Cardiac septum (tissue), 1 donor: ENCODE measurements at regions not wholly inside any gene's neighbourhood (a gene's known extent, or its start where the extent isn't known, plus 50 kb on each side); places are given as distances from the start of the nearest gene placed in this dataset.

ENCODE experiments used
- DNase-seq: peaks from one replicate; pipeline ENCODE4 v3.0.0-alpha.2; 2020; ENCODE audit warnings: low spot score
- intact Hi-C: fragments of 100-400 bp; cut with DNase I; formaldehyde crosslinking; loops from one replicate; pipeline ENCODE4 v1.14.0; 2022
- donor health status: DM: no; HTN: no; CAD: no.

- intact Hi-C loops, result no loop called here
- no peak for DNase-seq
These were observed 987.6 kb downstream of the TBC1D22A start for GRCh38 chr22:47750086-47750485.

DNA sequence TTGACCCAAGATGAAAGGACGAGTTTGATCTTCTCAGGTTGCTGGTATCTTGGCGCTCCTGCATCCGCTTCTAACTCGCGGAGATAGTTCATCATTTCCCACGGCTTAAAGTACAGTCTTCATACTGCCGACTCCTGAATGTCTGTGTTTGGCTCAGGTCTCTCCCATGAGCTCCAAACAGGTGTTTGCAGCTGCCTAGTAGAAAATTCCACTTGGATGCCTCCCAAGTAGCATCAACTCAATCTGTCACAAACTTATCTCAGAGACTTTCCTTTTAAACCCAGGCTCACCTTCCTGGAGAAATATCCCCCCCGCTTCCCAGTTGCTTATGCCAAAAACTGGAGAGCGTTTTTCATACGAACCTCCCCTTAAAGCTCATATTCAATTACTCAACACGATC lies 986.5 kb downstream of the TBC1D22A start:
- intact Hi-C loops, result no loop called here

GRCh38 chr22:47748271-47748670 lies 985.8 kb downstream of the TBC1D22A start:
- intact Hi-C loops, result no loop called here
- DNase-seq, result no peak

More for the DNA sequence above, 986.5 kb downstream of the TBC1D22A start:
- DNase-seq, result no peak

DNA sequence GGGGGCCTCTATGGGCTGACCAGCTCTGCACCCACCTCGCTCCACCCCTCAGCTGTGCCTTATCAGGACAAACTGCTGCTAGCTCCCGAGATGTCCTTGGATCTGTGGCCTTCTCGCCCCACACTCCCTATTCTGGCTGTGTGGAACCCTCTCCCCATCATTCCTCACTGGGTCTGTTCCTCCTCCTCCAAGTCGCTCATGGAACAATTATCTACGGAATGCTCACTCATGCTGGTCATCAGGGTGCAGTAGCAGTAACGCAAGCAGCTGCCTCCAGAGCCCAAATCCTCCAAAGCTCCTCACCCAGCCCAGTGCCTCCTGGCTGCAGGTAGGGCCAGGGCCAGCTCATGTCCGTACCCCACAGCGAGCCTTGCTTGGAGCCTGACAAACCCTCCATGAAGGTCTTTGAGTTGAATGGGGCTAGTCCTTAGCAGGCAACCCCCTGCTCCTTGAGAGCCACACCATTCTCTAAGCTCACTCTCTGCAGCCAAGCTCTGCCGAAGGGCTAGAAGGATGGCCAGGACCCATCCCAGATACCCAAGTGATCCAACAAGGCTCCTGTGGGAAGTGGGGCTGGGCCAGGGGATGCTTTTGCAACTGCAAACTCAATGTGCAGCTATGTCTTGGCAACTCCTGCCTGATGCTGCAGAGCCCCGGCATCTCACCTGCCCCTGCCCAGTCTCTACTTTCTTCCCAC lies 977.8 kb downstream of the TBC1D22A start:
- DNase-seq, result no peak
- intact Hi-C loops, result no loop called here

DNA sequence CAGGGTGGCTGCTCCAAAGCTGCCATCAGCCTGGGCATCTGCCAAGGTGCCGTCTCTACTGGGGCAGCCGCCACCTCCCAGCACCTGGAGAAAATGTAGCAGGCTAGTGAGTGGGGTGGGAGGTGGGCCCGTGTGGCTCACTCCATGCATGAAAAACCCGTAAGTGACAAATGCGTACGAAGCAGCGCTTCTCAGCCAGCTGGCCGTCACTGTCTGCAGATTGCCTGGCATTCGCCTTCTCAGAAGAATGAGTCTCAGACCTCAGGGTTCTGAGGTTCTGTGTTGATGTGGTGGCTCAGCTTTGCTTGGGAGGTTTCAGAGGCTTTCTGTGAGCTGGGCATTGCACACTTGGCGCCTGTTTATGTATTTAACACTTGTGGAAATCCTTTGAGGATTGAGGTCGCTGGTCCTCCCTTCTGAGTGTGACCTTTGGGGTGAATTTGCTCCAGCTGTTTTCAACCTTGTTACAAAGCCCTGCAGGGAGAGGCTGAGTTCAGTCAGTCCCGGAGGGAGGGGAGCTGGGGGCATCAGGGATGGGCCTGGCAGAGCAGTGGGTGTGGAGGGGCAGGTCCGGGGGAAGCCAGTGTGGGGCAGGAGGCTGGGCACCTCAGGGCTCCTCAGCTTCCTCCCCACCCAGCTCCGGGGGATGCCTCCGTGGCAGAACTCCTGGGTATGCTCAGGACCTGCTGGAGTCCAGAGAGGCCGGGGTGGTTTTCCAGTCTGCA lies 977.0 kb downstream of the TBC1D22A start:
- DNase-seq, result no peak
- intact Hi-C loops, result no loop called here

DNA sequence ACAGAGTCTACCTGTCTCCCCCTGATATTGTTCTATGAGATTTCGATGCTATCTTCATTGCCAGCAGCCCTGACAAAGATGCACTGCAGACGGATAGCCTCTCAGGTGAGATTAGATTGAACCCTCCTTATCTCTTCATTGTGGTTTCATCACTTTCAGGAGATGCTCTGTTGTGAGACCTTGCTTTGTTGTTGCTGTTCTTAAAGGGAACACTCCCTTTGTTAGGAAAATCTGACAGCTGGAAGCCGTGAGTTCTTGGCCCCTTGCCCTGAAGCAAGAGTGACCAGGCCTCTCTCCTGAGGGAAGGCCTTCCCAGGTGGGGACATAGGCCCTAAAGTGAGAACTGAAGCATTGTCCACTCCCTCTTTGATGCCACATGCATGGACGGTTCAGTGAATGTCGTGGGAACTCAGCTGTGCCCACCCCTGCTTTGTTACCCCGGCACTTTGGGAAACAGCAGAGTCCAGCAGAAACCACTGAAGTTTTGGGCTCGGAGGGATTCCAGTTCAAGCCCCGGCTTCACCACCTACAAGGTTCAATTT lies 976.1 kb downstream of the TBC1D22A start:
- intact Hi-C loops, result no loop called here
- DNase-seq, result no peak

DNA sequence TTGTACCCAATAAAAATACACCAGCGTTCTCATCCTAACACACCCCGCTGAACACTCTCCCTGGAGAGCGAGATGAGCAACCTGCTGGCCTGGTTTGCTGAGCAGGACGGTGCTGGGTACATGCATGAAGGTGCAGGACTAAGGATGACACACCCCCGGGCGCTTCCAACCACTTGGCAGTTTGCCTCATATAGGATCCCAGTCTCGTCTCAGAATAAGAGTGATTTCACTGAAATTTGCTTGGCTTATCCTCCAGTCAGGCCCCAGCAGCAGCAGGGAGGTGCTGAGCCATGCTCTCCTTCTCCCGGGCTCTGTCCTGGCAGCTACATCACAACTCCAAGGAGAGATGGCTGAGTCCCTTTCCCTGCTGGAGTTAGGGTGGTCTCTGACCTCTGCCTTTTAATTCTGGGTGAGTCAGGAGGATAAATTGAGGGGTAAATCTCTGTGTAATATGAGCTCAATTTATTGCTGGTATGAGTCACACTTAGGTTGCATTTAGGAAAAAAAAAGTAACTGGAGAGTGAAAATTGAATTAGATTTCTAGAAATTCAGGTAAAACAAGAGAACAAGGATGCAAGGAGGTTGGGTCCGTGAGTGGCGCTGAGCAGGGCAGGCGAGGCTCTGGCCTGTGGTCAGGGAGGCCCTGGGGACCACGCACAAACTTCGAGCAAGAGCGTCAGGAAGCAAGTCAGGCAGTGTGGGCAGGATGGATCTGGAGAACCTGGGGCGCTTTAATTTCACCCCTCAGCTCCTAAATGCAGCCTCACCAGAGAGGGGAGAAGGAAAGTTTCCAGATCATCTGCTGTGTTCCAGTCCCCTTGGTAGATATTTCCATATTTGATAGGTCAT lies 974.0 kb downstream of the TBC1D22A start:
- intact Hi-C loops, result no loop called here

GRCh38 chr22:47734511-47734910 lies 972.1 kb downstream of the TBC1D22A start:
- no peak for DNase-seq
- intact Hi-C loops, result no loop called here

More for the DNA sequence above, 974.0 kb downstream of the TBC1D22A start:
- no peak for DNase-seq

- intact Hi-C loops, result no loop called here
- DNase-seq, result no peak
These were observed 965.2 kb downstream of the TBC1D22A start for GRCh38 chr22:47727641-47728040.

DNA sequence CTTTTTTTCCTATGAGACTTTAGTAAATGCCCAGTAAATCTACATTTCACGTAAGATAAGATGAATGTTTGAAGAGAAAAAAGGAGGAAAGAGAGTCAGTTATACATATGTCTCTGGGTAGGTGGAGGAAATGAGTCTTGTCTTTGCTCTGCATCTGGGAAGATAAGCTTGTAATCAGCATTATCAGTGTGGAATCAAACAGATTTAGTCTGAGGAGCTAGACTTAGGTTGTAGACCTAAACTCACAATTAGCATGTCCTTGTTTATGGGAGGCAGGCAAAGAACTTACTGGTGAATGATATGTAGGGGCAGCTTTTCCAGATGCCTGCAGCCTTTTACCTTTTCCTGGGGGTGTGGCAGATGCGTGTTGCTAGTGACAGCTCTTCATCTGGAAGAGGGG lies 962.3 kb downstream of the TBC1D22A start:
- intact Hi-C loops, result no loop called here
- no peak for DNase-seq

- intact Hi-C loops, result no loop called here
- no peak for DNase-seq
These were observed 961.6 kb downstream of the TBC1D22A start for GRCh38 chr22:47724030-47724429.

DNA sequence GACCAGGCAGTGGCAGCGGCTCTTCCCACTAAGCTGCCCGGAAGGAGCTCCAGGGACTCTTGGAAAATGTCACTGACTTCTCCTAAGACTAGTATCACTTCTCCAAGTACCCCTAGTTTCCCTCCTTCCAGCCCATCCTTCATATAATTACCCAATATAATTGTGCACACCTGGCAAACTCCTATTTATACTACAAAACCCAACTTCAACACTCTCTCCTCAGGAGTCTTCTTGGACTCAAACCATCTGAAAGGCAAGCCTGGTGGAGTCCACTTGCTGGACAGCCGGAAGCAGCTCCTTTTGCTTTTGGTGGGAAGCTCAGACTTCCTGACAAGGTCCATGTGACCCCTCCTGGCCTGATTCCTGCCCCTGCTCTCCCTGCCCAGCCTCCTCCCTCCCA lies 955.9 kb downstream of the TBC1D22A start:
- intact Hi-C loops, result no loop called here

GRCh38 chr22:47716890-47717615 lies 954.6 kb downstream of the TBC1D22A start:
- intact Hi-C loops, result no loop called here
- DNase-seq, result no peak

More for the DNA sequence above, 955.9 kb downstream of the TBC1D22A start:
- no peak for DNase-seq

DNA sequence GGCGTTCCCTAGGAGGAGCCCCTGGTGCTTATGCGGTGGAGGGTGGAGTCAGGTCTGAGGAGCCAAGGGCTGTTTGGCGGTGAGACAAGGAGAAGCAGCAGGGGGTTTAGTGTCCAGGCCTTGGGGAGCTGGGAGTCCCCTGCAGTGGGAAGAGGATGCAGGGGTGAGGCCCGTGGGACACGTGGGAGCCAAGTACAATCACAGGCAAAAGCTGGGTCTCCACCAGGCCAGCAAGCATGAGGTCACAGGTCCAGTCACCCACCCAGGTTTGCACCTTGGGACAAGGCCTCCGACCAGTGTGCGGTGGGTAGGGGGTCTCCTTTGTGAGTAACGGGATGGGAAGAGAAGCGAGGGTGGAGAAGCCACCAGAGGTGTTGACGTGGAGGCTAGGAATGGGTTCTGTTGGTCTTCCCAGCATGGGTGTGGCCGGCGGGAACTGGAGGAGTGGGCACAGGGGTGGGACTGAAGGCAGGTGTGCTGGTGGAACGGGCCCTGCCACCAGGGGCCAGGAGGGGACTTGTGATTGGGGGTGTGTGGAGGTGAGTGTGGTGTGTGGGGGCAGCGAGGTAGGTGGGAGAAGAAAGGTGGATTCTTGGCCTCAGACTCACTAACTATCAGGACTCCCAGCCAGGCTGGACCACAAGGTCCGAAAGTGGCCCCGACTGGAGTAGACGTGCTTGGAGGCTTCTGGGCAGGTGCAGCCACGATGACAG lies 953.6 kb downstream of the TBC1D22A start:
- intact Hi-C loops, result no loop called here
- DNase-seq, result no peak

DNA sequence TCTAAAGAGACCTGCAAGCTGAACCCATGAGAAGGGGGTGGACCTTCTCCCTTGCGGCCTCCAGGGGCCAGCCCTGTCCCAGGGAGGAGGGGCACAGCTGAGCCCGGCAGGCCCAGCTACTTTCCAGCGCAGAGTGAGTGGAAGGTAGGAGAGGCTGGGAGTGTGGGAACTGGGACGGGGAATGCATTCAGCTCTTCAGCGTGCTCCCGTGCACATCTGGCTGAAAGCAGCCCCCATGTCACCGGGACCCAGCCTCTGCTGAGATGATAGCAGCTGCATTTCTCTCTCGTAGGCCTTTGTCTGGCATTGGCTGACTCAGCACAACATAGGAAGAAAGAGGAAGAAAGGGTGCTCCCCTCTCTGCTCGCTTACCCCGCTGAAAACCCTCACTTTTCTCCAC lies 951.5 kb downstream of the TBC1D22A start:
- intact Hi-C loops, result no loop called here
- no peak for DNase-seq

DNA sequence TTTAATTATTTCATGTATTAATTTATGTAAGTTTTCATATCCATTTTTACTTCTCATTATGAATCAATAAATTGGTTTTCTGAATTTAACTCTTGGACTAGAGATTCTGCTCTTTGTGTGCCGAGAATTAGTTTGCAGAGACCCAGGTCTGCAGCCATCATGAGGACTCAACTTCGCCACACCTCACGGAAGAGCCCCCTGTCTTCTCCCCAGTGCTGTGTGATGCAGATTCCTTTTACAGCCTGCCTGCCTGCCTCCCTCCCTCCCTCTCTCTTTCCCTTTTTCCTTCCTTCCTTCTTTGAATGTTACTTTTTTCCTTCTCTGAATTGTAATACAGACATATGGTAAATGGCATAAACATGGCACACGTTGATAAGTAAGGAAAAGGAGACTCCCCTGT lies 947.7 kb downstream of the TBC1D22A start:
- intact Hi-C loops, result no loop called here
- DNase-seq, result no peak

GRCh38 chr22:47705350-47705749 lies 942.9 kb downstream of the TBC1D22A start:
- no peak for DNase-seq
- intact Hi-C loops, result no loop called here

GRCh38 chr22:47698906-47699305 lies 936.5 kb downstream of the TBC1D22A start:
- DNase-seq, result no peak
- intact Hi-C loops, result no loop called here

GRCh38 chr22:47697861-47698260 lies 935.4 kb downstream of the TBC1D22A start:
- DNase-seq, result no peak
- intact Hi-C loops, result no loop called here
